DND-41 (cell line): ENCODE measurements at regions not wholly inside any gene's neighbourhood (a gene's known extent, or its start where the extent isn't known, plus 50 kb on each side); places are given as distances from the start of the nearest gene placed in this dataset.

Source experiments
- ATAC-seq: fragments of 200-7000 bp; cut with Tn5 transposase; 3 replicates; pipeline ENCODE4 v1.9.1; 2021; ENCODE audit warnings: low read depth; ENCODE audit not compliant: insufficient read depth
- DNase-seq: peaks from one replicate; pipeline ENCODE4 v3.0.0-alpha.2; 2020
- H2AFZ ChIP-seq: 2 replicates; pipeline ENCODE4 v1.6.0; 2012; ENCODE audit warnings: low read depth, low read length
- H3K27ac ChIP-seq: 2 replicates; pipeline ENCODE4 v1.5.1; 2012; ENCODE audit warnings: low read length, inconsistent platforms
- H3K27me3 ChIP-seq: fragments of 200-600 bp; sonication (generic); 2 replicates; pipeline ENCODE4 v1.6.0; 2012; ENCODE audit warnings: low read length, mild to moderate bottlenecking, inconsistent platforms; ENCODE audit not compliant: insufficient read depth, poor library complexity
- H3K36me3 ChIP-seq: 2 replicates; pipeline ENCODE4 v1.5.1; 2012; ENCODE audit warnings: low read length, inconsistent platforms; ENCODE audit not compliant: insufficient read depth
- H3K4me1 ChIP-seq: 2 replicates; pipeline ENCODE4 v1.5.1; 2012; ENCODE audit warnings: mild to moderate bottlenecking, low read length; ENCODE audit not compliant: insufficient read depth
- H3K4me2 ChIP-seq: 2 replicates; pipeline ENCODE4 v1.6.0; 2012; ENCODE audit warnings: mild to moderate bottlenecking, moderate library complexity, low read length, inconsistent platforms; ENCODE audit not compliant: insufficient read depth
- H3K4me3 ChIP-seq, 2 experiments: fragments of 200-600 bp in 1 of 2; shearing (Covaris generic) in 1 of 2; 2 replicates each; pipeline ENCODE4 v1.5.1; 2012 to 2016; ENCODE audit warnings: inconsistent platforms in 2 of 2, low read length in 2 of 2, mild to moderate bottlenecking in 2 of 2, low read depth in 1 of 2, moderate library complexity in 1 of 2
- H3K79me2 ChIP-seq: 2 replicates; pipeline ENCODE4 v1.6.0; 2012; ENCODE audit warnings: low read length, inconsistent platforms; ENCODE audit not compliant: insufficient read depth
- H3K9ac ChIP-seq: 2 replicates; pipeline ENCODE4 v1.6.0; 2012; ENCODE audit warnings: low read depth, mild to moderate bottlenecking, inconsistent platforms, low read length, moderate library complexity
- H3K9me3 ChIP-seq: 2 replicates; pipeline ENCODE4 v1.5.1; 2012; ENCODE audit warnings: low read length, moderate library complexity, mild to moderate bottlenecking, inconsistent platforms; ENCODE audit not compliant: insufficient read depth, severe bottlenecking
- H4K20me1 ChIP-seq: 2 replicates; pipeline ENCODE4 v1.6.0; 2012; ENCODE audit warnings: low read length; ENCODE audit not compliant: insufficient read depth
- EZH2 ChIP-seq: IDR thresholded peaks from 3 replicates; pipeline ENCODE4 v1.6.1; 2012; ENCODE audit warnings: borderline replicate concordance, low read depth, mild to moderate bottlenecking, moderate library complexity, low read length, inconsistent platforms; ENCODE audit not compliant: severe bottlenecking
- TF ChIP-seq, protein P1 (sequence below): IDR thresholded peaks from 2 replicates; pipeline ENCODE4 v1.5.1; 2012; ENCODE audit warnings: borderline replicate concordance, low read length, moderate library complexity, mild to moderate bottlenecking; ENCODE audit not compliant: poor library complexity, severe bottlenecking; ENCODE audit errors: extremely low read depth

DNA sequence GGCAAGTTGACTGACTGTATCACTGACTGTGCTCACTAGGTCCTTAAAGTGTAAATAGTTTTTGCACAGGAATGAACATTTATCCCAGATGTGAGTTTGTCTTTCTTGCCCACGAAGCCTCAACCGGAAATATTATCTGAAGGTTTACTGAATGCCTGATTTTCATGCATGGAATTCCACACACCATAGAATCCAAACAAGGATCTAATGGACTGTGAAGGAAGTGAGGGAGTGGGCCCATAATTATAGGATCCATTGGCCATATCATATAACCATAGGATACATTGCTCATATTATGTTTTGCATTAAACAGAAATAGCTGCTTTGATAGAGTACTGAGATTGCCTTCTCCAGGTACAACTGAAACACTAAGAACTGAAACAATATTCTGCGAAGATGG, 1057.2 kb upstream of the EDIL3 start:
- Histone ChIP-seq H3K36me3 (no peaks in the 10 kb centered on the region), H3K9me3 (no peaks in the 10 kb centered on the region), H4K20me1 (no peaks in the 10 kb centered on the region), H3K4me2 (no peak overlapping the region), H3K9ac (no peak overlapping the region), H3K79me2 (no peaks in the 10 kb centered on the region), H3K27ac (no peak overlapping the region), H2AFZ (no peak overlapping the region), H3K27me3 (no peaks in the 10 kb centered on the region), H3K4me3 (no peak overlapping the region), H3K4me1 (no peaks in the 10 kb centered on the region)
- no peak for DNase-seq
- ATAC-seq = no peak
- TF ChIP-seq, protein P1, sequence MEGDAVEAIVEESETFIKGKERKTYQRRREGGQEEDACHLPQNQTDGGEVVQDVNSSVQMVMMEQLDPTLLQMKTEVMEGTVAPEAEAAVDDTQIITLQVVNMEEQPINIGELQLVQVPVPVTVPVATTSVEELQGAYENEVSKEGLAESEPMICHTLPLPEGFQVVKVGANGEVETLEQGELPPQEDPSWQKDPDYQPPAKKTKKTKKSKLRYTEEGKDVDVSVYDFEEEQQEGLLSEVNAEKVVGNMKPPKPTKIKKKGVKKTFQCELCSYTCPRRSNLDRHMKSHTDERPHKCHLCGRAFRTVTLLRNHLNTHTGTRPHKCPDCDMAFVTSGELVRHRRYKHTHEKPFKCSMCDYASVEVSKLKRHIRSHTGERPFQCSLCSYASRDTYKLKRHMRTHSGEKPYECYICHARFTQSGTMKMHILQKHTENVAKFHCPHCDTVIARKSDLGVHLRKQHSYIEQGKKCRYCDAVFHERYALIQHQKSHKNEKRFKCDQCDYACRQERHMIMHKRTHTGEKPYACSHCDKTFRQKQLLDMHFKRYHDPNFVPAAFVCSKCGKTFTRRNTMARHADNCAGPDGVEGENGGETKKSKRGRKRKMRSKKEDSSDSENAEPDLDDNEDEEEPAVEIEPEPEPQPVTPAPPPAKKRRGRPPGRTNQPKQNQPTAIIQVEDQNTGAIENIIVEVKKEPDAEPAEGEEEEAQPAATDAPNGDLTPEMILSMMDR = no peak
- no peak for TF ChIP-seq EZH2

DNA sequence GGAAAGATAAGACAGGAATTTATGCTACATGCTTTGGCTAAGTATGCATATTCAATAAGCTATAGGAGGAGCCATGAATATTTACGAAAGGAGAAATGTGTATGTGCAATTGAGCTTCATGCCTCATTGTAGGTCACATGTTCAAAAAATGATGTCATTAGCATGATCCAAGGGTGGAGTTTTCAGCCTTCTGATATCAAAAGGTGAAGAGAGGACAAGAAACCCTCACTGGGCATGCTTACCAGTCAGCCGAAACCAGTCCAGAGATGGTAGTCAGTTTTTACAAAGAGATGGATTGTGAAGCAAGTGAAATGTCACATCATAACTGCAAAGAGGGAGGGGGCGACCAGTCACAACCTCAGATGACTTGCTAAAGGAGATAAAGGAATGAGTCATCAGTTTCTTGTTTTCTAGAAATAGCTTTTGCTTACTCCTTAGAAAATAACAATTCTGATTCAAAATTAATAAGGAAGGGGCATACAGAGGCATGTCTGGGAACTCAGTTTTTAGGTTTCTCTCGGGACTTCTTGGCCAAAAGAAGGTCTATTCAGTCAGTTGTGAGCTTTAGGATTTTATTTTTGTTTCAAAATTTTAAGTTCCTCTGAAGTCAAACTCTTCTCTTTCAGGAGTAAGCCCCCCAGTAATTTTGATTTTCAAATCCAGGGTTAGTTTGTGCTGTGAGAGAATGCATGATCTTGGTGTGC, 1067.8 kb upstream of the EDIL3 start:
- no peak for TF ChIP-seq EZH2
- TF ChIP-seq, protein P1 = no peak
- no peak overlapping the region for H3K27ac ChIP-seq
- no peak overlapping the region for H2AFZ ChIP-seq
- H3K36me3 ChIP-seq = no peaks in the 10 kb centered on the region
- H3K27me3 ChIP-seq = no peaks in the 10 kb centered on the region
- no peaks in the 10 kb centered on the region for H3K79me2 ChIP-seq
- no peak overlapping the region for H3K4me3 ChIP-seq
- no peaks in the 10 kb centered on the region for H3K9me3 ChIP-seq
- H3K9ac ChIP-seq = no peak overlapping the region
- DNase-seq (no peak), ATAC-seq (no peak)
- no peaks in the 10 kb centered on the region for H4K20me1 ChIP-seq
- no peaks in the 10 kb centered on the region for H3K4me1 ChIP-seq
- no peak overlapping the region for H3K4me2 ChIP-seq

DNA sequence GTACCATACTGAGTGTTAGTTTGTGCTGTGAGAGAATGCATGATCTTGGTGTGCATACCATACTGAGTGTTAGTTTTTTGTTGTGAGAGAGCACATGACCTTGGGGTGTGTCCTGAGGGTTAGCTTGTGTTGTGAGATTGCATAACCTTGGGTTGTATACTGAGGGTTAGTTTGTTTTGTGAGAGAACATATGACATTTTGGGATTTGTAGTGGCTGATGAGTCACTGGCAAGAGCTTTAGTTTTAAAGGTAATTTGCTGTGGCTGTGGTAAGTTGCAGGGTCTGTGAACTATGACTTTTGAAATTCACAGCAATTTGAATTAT, 1068.3 kb upstream of the EDIL3 start:
- Histone ChIP-seq H3K27me3 (no peaks in the 10 kb centered on the region), H4K20me1 (no peaks in the 10 kb centered on the region), H3K79me2 (no peaks in the 10 kb centered on the region), H3K4me2 (no peak overlapping the region), H3K9me3 (no peaks in the 10 kb centered on the region), H3K4me1 (no peaks in the 10 kb centered on the region), H3K36me3 (no peaks in the 10 kb centered on the region), H3K27ac (no peak overlapping the region), H3K9ac (no peak overlapping the region), H3K4me3 (no peak overlapping the region), H2AFZ (no peak overlapping the region)
- TF ChIP-seq, protein P1 = no peak
- no peak for TF ChIP-seq EZH2
- ATAC-seq = no peak
- no peak for DNase-seq

DNA sequence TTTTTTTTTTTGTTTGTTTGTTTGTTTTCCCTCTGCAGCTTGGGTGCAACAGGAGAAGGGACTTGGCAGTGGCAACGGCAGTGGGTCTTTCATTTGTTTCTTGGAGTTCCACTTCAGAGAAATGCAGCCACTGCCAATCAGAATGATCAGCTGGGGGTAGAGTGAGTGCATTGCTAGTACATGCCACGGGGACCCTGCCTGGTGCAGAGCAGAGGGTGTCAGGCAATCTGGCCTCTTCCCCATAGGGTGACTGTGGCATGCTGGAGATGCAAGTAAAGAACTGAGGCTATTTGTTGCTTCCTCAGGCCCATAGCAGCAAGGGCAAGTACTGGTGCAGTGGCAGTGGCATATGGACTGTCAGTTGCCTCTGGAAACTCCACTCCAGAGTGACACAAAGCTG, 1073.6 kb upstream of the EDIL3 start:
- no peak for TF ChIP-seq EZH2
- no peaks in the 10 kb centered on the region for H3K36me3 ChIP-seq
- DNase-seq (no peak), ATAC-seq (no peak)
- H3K9ac ChIP-seq = no peak overlapping the region
- no peak overlapping the region for H3K4me3 ChIP-seq
- no peaks in the 10 kb centered on the region for H3K27me3 ChIP-seq
- no peaks in the 10 kb centered on the region for H4K20me1 ChIP-seq
- no peak overlapping the region for H3K27ac ChIP-seq
- H3K79me2 ChIP-seq = no peaks in the 10 kb centered on the region
- no peak overlapping the region for H2AFZ ChIP-seq
- H3K9me3 ChIP-seq = no peaks in the 10 kb centered on the region
- H3K4me1 ChIP-seq = no peaks in the 10 kb centered on the region
- no peak overlapping the region for H3K4me2 ChIP-seq
